Loucy (cell line): ENCODE measurements at regions not wholly inside any gene's neighbourhood (a gene's known extent, or its start where the extent isn't known, plus 50 kb on each side); places are given as distances from the start of the nearest gene placed in this dataset.

Experiments used
- H2AFZ ChIP-seq: fragments of 200-600 bp; sonication (generic); 2 replicates; pipeline ENCODE4 v1.6.0; 2016; ENCODE audit warnings: antibody characterized with exemption, mild to moderate bottlenecking, low read length, moderate library complexity
- H3F3A ChIP-seq: fragments of 200-600 bp; 2 replicates; pipeline ENCODE4 v1.6.0; 2016; ENCODE audit warnings: antibody characterized with exemption, low read depth, mild to moderate bottlenecking
- H3K27me3 ChIP-seq: fragments of 200-600 bp; sonication (generic); 2 replicates; pipeline ENCODE4 v1.6.1; 2014; ENCODE audit warnings: low read length, mild to moderate bottlenecking; ENCODE audit not compliant: insufficient read depth, poor library complexity, severe bottlenecking
- H3K36me3 ChIP-seq: fragments of 200-600 bp; sonication (generic); 2 replicates; pipeline ENCODE4 v1.6.1; 2016; ENCODE audit warnings: low read length; ENCODE audit not compliant: insufficient read depth
- H3K4me1 ChIP-seq: fragments of 200-600 bp; sonication (generic); 2 replicates; pipeline ENCODE4 v1.5.1; 2014; ENCODE audit warnings: low read length, mild to moderate bottlenecking; ENCODE audit not compliant: insufficient read depth, poor library complexity, severe bottlenecking
- H3K4me2 ChIP-seq: fragments of 200-600 bp; sonication (generic); 2 replicates; pipeline ENCODE4 v1.6.0; 2014; ENCODE audit warnings: antibody characterized with exemption, low read length, low read depth, mild to moderate bottlenecking; ENCODE audit not compliant: poor library complexity, severe bottlenecking
- H3K4me3 ChIP-seq: fragments of 200-600 bp; sonication (generic); 2 replicates; pipeline ENCODE4 v1.5.1; 2014; ENCODE audit warnings: low read length, mild to moderate bottlenecking, mixed read lengths; ENCODE audit not compliant: poor library complexity, severe bottlenecking
- H3K79me2 ChIP-seq: fragments of 200-600 bp; sonication (generic); 2 replicates; pipeline ENCODE4 v1.6.1; 2014; ENCODE audit warnings: low read length; ENCODE audit not compliant: insufficient read depth
- H3K9ac ChIP-seq: fragments of 200-600 bp; sonication (generic); 2 replicates; pipeline ENCODE4 v1.6.0; 2014; ENCODE audit warnings: mild to moderate bottlenecking, low read depth, low read length, moderate library complexity; ENCODE audit not compliant: poor library complexity, severe bottlenecking
- H3K9me2 ChIP-seq: fragments of 200-600 bp; sonication (generic); replicated peaks from 2 replicates; pipeline ENCODE4 v1.6.1; 2016; ENCODE audit warnings: low read depth, low read length, mixed read lengths
- H3K9me3 ChIP-seq: fragments of 200-600 bp; sonication (generic); 2 replicates; pipeline ENCODE4 v1.6.1; 2014; ENCODE audit warnings: mild to moderate bottlenecking, antibody characterized with exemption, low read length, low read depth; ENCODE audit not compliant: insufficient read depth
- H4K20me1 ChIP-seq: fragments of 200-600 bp; sonication (generic); 2 replicates; pipeline ENCODE4 v1.6.0; 2014; ENCODE audit warnings: antibody characterized with exemption, low read length, mild to moderate bottlenecking; ENCODE audit not compliant: insufficient read depth, poor library complexity, severe bottlenecking
- EZH2phosphoT487 ChIP-seq: fragments of 200-600 bp; IDR thresholded peaks from 2 replicates; pipeline ENCODE4 v1.6.1; 2018; ENCODE audit warnings: antibody characterized with exemption, mild to moderate bottlenecking, moderate library complexity, borderline replicate concordance
- TF ChIP-seq, protein P1 (sequence below): fragments of 200-600 bp; sonication (generic); conservative IDR thresholded peaks from 2 replicates; pipeline ENCODE4 v1.5.1; 2014; ENCODE audit warnings: mild to moderate bottlenecking, antibody characterized with exemption, low read length

DNA sequence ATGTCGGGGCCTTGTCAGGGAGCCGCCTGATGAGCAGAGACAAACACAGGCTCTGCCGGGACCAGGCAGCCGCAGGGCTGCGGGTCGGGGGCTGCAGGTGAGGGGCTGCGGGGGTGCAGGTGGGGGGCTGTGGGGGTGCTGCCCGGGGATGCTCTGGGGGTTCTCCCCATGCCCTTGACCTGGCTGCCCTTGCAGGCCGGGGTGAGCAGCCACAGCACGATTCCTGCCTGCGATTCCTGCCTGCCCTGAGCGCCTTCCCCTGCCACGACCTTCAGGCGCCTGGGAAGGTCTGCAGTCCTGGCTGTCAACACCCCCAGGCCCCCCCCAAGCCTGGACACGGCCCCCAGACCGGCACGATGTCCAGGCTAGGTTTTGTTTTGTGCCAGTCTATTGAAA is 106.3 kb downstream of the FAM53A start:
- TF ChIP-seq, protein P1, sequence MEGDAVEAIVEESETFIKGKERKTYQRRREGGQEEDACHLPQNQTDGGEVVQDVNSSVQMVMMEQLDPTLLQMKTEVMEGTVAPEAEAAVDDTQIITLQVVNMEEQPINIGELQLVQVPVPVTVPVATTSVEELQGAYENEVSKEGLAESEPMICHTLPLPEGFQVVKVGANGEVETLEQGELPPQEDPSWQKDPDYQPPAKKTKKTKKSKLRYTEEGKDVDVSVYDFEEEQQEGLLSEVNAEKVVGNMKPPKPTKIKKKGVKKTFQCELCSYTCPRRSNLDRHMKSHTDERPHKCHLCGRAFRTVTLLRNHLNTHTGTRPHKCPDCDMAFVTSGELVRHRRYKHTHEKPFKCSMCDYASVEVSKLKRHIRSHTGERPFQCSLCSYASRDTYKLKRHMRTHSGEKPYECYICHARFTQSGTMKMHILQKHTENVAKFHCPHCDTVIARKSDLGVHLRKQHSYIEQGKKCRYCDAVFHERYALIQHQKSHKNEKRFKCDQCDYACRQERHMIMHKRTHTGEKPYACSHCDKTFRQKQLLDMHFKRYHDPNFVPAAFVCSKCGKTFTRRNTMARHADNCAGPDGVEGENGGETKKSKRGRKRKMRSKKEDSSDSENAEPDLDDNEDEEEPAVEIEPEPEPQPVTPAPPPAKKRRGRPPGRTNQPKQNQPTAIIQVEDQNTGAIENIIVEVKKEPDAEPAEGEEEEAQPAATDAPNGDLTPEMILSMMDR = no peak
- TF ChIP-seq EZH2phosphoT487 = no peak

DNA sequence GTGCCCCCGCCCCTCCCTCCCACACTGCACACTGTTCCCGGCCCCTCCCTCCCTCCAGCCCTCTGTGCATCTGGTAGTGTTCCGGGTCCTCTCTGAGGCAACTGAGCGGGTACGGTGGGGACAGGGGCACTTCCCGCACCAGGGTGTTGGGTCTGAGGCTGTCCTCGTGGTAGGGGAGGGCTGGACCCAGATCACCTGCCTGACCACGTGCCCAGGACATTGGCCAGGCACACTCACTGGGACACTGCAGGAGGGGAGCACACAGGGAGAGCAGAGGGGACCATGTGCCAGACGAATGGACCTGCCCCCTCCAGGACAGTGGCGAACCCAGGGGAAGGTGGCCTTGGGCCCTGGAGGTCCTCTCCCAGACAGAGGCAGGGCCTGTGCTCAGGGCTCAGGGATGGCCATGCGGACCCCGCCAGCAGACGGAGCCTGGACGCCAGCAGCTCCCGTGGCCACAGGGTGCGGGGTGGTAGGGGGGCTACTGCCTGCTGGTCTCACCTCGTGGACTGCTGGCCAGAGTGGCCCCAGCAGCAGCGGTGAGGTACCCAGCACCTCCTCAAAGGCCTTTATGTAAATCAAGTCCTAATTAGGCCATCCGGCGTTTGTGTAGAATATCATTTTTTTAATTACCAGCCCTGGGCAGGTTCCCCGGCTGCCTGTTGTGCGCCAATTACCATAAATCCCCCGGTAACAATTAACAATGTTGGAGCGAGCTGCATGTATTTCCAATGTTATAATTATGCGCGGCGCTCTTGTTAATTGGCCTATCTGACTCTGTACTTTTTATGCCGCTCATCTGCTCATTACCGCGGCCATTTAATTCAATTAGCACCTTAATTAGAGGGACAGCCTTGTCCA is 106.9 kb downstream of the FAM53A start:
- H3K9ac ChIP-seq = no peak overlapping the region
- no peak overlapping the region for H3K4me2 ChIP-seq
- no peaks in the 10 kb centered on the region for H3K9me2 ChIP-seq
- H3K4me1 ChIP-seq = peaks cover 5% of the 10 kb centered on the region
- no peaks in the 10 kb centered on the region for H3K36me3 ChIP-seq
- H3K27me3 ChIP-seq = no peaks in the 10 kb centered on the region
- no peak overlapping the region for H2AFZ ChIP-seq
- no peaks in the 10 kb centered on the region for H3K9me3 ChIP-seq
- H3K79me2 ChIP-seq = no peaks in the 10 kb centered on the region
- no peak overlapping the region for H3K4me3 ChIP-seq
- TF ChIP-seq, protein P1 = no peak
- no peak for TF ChIP-seq EZH2phosphoT487
- H3F3A ChIP-seq = peaks cover 3% of the 10 kb centered on the region; the same call in 1 of the 2 replicates
- no peaks in the 10 kb centered on the region for H4K20me1 ChIP-seq

More for the DNA sequence above, 106.3 kb downstream of the FAM53A start:
- Histone ChIP-seq H2AFZ (no peak overlapping the region), H3K79me2 (no peaks in the 10 kb centered on the region), H3K4me1 (peaks cover 5% of the 10 kb centered on the region), H3K9me3 (no peaks in the 10 kb centered on the region), H4K20me1 (no peaks in the 10 kb centered on the region), H3K27me3 (no peaks in the 10 kb centered on the region), H3K36me3 (no peaks in the 10 kb centered on the region), H3F3A (peaks cover 3% of the 10 kb centered on the region; the same call in 1 of the 2 replicates), H3K9ac (no peak overlapping the region), H3K4me2 (no peak overlapping the region), H3K9me2 (no peaks in the 10 kb centered on the region), H3K4me3 (no peak overlapping the region)

DNA sequence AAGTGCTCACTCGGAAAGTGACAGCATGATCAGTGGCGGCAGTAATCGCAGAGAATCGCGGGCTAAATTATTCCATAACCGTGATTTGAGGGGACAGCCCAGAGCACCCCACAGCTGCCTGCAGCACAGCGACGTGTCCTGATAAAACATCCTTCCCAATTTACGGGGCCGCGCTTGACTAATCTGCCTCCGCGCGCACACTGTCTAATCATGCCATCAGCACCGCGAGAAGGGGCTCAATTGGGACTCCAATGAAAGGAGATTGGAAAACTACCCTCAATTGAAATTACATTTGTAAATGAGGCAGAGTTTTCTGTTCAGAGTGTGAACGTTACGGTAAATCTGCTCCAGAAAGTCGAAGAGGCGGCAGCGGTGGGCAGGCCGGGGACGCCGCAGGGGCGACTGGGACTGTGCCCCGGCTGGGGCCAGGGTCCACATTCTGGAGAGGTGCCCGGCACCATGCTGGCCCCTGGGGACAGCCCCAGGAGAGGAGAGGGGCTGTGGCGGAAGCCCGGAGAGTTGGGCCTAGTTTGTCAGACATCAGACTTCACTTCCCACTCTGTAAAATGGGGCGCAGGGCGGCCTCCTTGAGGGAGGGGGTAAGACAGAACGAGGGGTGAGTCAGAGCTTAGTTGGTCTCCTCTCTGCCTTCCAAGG is 107.7 kb downstream of the FAM53A start:
- no peaks in the 10 kb centered on the region for H3K36me3 ChIP-seq
- H3K79me2 ChIP-seq = no peaks in the 10 kb centered on the region
- TF ChIP-seq, protein P1 = no peak
- TF ChIP-seq EZH2phosphoT487 = no peak
- no peak overlapping the region for H2AFZ ChIP-seq
- peaks cover 3% of the 10 kb centered on the region; the same call in 1 of the 2 replicates for H3F3A ChIP-seq
- no peaks in the 10 kb centered on the region for H3K27me3 ChIP-seq
- H3K9me3 ChIP-seq = no peaks in the 10 kb centered on the region
- H3K4me3 ChIP-seq = no peak overlapping the region
- no peaks in the 10 kb centered on the region for H3K9me2 ChIP-seq
- H3K9ac ChIP-seq = no peak overlapping the region
- peaks cover 2% of the 10 kb centered on the region for H3K4me1 ChIP-seq
- H3K4me2 ChIP-seq = no peak overlapping the region
- H4K20me1 ChIP-seq = no peaks in the 10 kb centered on the region
